Mucosa of stomach (tissue), 1 donor: ENCODE measurements at regions not wholly inside any gene's neighbourhood (a gene's known extent, or its start where the extent isn't known, plus 50 kb on each side); places are given as distances from the start of the nearest gene placed in this dataset.

Source experiments
- H3K27me3 ChIP-seq: one replicate; pipeline ENCODE4 v1.7.0; 2013; ENCODE audit warnings: mild to moderate bottlenecking, low read length; ENCODE audit not compliant: control insufficient read depth, insufficient read depth
- H3K36me3 ChIP-seq: one replicate; pipeline ENCODE4 v1.7.0; 2013; ENCODE audit warnings: low read length; ENCODE audit not compliant: control insufficient read depth, insufficient read depth
- H3K4me1 ChIP-seq: one replicate; pipeline ENCODE4 v1.7.0; 2013; ENCODE audit warnings: mild to moderate bottlenecking, low read length; ENCODE audit not compliant: control insufficient read depth, insufficient read depth
- H3K4me3 ChIP-seq: one replicate; pipeline ENCODE4 v1.7.0; 2013; ENCODE audit warnings: low read length
- H3K9ac ChIP-seq: one replicate; pipeline ENCODE4 v1.7.0; 2013; ENCODE audit warnings: mild to moderate bottlenecking, low read length, moderate library complexity
- H3K9me3 ChIP-seq: one replicate; pipeline ENCODE4 v1.7.0; 2013; ENCODE audit warnings: mild to moderate bottlenecking, low read length, moderate library complexity; ENCODE audit not compliant: control insufficient read depth
- donor health status: Pancreatic carcinoma.

DNA sequence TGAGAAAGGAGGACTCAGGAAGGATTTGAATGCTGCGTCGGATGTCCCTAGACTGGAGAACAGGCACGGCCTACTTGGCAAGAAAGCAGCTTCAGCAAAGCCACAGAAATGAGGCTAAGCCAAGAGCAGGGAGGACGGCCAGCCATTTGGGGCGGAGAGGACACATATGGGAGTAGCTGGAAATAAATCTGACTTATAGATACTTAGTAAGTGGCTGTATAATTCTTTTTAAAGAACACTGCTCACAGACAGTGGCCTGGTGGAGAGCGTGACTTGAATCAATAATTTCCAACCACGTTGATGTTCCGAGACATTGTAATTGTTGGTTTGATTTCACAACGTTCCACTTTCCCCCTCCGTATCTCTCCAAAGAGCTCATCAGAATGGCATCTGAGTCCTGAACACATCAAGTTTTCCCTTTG, 67.7 kb upstream of the JCAD start:
- no peak overlapping the region for H3K4me3 ChIP-seq
- H3K4me1 ChIP-seq, result no peaks in the 10 kb centered on the region
- no peaks in the 10 kb centered on the region for H3K36me3 ChIP-seq
- H3K27me3 ChIP-seq, result no peaks in the 10 kb centered on the region
- H3K9ac ChIP-seq, result no peak overlapping the region
- no peaks in the 10 kb centered on the region for H3K9me3 ChIP-seq

GRCh38 chr10:30125496-30125895, 66.1 kb upstream of the JCAD start:
- no peak overlapping the region for H3K9ac ChIP-seq
- no peaks in the 10 kb centered on the region for H3K9me3 ChIP-seq
- H3K4me3 ChIP-seq, result no peak overlapping the region
- no peaks in the 10 kb centered on the region for H3K36me3 ChIP-seq
- no peaks in the 10 kb centered on the region for H3K4me1 ChIP-seq
- no peaks in the 10 kb centered on the region for H3K27me3 ChIP-seq

DNA sequence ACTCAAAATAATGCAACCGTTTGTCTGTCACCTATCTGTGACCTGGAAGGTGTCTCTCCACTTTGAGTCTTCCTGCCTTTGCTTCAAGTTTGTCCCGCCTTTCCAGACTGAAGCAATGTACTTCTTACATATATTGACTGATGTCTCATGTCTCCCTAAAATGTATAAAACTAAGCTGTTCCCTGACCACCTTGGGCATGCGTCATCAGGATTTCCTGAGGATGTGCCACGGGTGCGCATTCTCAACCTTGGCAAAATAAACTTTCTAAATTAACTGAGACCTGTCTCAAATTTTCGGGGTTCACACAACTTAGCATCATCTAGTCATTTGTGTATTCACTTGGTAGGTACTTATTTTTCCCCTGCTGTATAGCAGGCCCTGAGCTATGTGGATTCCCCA, 65.3 kb upstream of the JCAD start:
- no peaks in the 10 kb centered on the region for H3K4me1 ChIP-seq
- H3K9me3 ChIP-seq, result no peaks in the 10 kb centered on the region
- H3K27me3 ChIP-seq, result no peaks in the 10 kb centered on the region
- H3K9ac ChIP-seq, result no peak overlapping the region
- H3K36me3 ChIP-seq, result no peaks in the 10 kb centered on the region
- no peak overlapping the region for H3K4me3 ChIP-seq

GRCh38 chr10:30121401-30121800, 62.0 kb upstream of the JCAD start:
- H3K4me1 ChIP-seq, result no peaks in the 10 kb centered on the region
- H3K27me3 ChIP-seq, result no peaks in the 10 kb centered on the region
- no peaks in the 10 kb centered on the region for H3K9me3 ChIP-seq
- no peak overlapping the region for H3K4me3 ChIP-seq
- H3K9ac ChIP-seq, result no peak overlapping the region
- H3K36me3 ChIP-seq, result no peaks in the 10 kb centered on the region

DNA sequence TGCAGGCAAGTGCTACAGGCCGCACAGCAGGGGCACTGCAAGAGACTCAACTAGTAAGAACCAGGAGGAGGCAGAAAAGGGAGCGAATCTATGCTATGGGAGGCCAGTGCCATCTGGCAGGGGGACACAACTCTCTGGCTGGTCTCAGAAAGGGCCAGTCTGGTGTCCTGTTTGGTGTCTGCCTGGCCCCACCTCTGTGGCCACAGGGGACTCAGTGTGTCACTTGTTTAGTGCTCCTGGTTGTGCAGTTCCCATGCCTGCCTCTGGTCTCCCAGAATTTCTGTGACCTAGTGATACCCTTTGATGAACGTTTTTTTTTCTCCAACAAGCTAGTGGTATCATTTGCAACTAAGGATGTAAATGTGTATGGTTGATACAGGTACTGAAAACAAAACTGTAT, 59.2 kb upstream of the JCAD start:
- Histone ChIP-seq H3K27me3 (peaks cover 4% of the 10 kb centered on the region), H3K4me3 (no peak overlapping the region), H3K9me3 (no peaks in the 10 kb centered on the region), H3K4me1 (no peaks in the 10 kb centered on the region), H3K36me3 (no peaks in the 10 kb centered on the region), H3K9ac (no peak overlapping the region)

GRCh38 chr10:30117812-30118501, 58.6 kb upstream of the JCAD start:
- Histone ChIP-seq H3K27me3 (peaks cover 4% of the 10 kb centered on the region), H3K4me3 (no peak overlapping the region), H3K4me1 (no peaks in the 10 kb centered on the region), H3K36me3 (no peaks in the 10 kb centered on the region), H3K9me3 (no peaks in the 10 kb centered on the region), H3K9ac (no peak overlapping the region)

- no peak overlapping the region for H3K9ac ChIP-seq
- peaks cover 4% of the 10 kb centered on the region for H3K27me3 ChIP-seq
- no peak overlapping the region for H3K4me3 ChIP-seq
- no peaks in the 10 kb centered on the region for H3K9me3 ChIP-seq
- H3K4me1 ChIP-seq, result no peaks in the 10 kb centered on the region
- no peaks in the 10 kb centered on the region for H3K36me3 ChIP-seq
Measured at GRCh38 chr10:30116041-30116491, 56.7 kb upstream of the JCAD start.

- H3K36me3 ChIP-seq, result no peaks in the 10 kb centered on the region
- no peak overlapping the region for H3K4me3 ChIP-seq
- no peaks in the 10 kb centered on the region for H3K9me3 ChIP-seq
- peaks cover 4% of the 10 kb centered on the region for H3K27me3 ChIP-seq
- H3K9ac ChIP-seq, result no peak overlapping the region
- H3K4me1 ChIP-seq, result no peaks in the 10 kb centered on the region
Measured at GRCh38 chr10:30115626-30115940, 56.2 kb upstream of the JCAD start.

DNA sequence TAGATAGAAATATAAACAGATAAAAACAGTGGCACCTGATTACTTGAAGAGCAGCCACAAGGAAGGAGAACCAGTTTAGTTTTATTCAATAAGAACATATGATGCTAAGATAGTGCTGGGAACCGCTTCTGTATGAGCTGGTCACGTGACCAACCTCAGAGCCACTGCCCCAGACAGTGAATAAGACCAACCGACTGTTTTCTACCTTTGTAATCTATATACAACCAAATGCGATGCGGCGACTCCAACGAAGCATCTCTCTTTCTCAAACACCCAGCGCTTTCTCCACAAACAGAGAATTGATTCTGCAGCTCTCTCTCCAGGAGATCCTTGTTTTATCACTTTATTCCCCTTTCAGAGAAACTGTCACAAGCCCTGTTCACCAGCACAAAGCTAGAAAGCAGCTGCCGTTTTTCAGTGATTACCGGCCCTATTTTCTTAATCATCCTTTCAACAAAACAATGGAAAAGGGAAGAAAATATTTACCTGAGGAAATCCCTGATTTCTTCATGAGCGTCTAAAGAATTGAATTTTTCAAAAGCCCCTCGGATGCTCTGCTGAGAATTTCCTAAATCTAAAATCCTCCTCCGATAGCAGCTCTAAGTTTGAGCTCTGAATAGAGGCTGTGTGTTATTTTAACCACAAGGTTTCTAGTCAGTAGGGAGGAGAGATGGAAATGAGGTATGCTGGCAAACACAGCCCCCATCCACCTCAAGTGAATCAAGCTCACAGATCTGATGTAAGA, 55.7 kb upstream of the JCAD start:
- Histone ChIP-seq H3K4me1 (no peaks in the 10 kb centered on the region), H3K27me3 (peaks cover 4% of the 10 kb centered on the region), H3K4me3 (no peak overlapping the region), H3K9ac (no peak overlapping the region), H3K9me3 (no peaks in the 10 kb centered on the region), H3K36me3 (no peaks in the 10 kb centered on the region)

- no peak overlapping the region for H3K4me3 ChIP-seq
- no peak overlapping the region for H3K9ac ChIP-seq
- no peaks in the 10 kb centered on the region for H3K4me1 ChIP-seq
- H3K9me3 ChIP-seq, result no peaks in the 10 kb centered on the region
- H3K36me3 ChIP-seq, result no peaks in the 10 kb centered on the region
- peaks cover 4% of the 10 kb centered on the region for H3K27me3 ChIP-seq
Measured at GRCh38 chr10:30114401-30114800, 55.0 kb upstream of the JCAD start.

DNA sequence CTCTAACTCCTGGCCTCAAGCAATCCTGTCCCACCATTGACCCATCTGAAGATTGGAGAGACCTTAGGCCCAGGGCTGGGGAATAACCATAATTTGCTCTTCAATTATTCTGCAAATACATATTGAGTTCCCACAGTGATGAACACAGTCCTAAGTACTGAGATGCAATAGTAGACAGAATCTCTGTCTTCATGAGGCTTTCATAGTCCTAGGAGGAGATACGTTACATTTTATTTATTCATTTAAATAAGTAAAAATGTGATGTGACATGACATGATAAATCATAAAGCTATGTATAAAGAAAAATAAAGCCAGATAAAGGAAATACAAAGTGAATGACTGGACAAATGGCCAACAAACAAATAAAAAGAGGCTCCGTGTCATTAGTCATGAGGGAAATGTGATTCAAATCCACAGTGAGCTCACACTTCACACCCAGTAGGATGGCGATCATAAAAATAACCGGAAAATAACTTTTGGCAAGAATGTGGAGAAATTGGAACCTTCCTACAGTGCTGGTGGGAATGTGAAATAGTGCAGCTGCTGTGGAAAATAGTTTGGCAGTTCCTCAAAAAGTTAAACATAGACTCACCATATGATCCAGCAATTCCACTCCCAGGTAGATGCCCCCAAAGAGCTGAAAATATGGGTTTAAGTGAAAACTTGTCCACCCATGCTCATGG, 52.1 kb upstream of the JCAD start:
- no peak overlapping the region for H3K4me3 ChIP-seq
- H3K4me1 ChIP-seq, result no peaks in the 10 kb centered on the region
- H3K9me3 ChIP-seq, result no peaks in the 10 kb centered on the region
- no peaks in the 10 kb centered on the region for H3K36me3 ChIP-seq
- H3K9ac ChIP-seq, result no peak overlapping the region
- H3K27me3 ChIP-seq, result peaks cover 4% of the 10 kb centered on the region
